Astrocyte (in vitro differentiated cells and primary cell): ENCODE measurements at regions not wholly inside any gene's neighbourhood (a gene's known extent, or its start where the extent isn't known, plus 50 kb on each side); places are given as distances from the start of the nearest gene placed in this dataset.

ENCODE experiments used
- DNase-seq: peaks from one replicate; pipeline ENCODE4 v3.0.0-alpha.2; 2010; ENCODE audit warnings: low read depth
- FAIRE-seq: peaks from 2 replicates; lab custom pipeline; 2011; peaks lifted over from hg19 to GRCh38; lab: Jason Lieb, UNC
- H2AFZ ChIP-seq: 2 replicates; pipeline ENCODE4 v1.6.0; 2012; ENCODE audit warnings: low read depth, low read length, inconsistent platforms
- H3K27ac ChIP-seq: 2 replicates; pipeline ENCODE4 v1.5.1; 2011; ENCODE audit warnings: low read depth, low read length, inconsistent platforms
- H3K27me3 ChIP-seq: 2 replicates; pipeline ENCODE4 v1.6.0; 2011; ENCODE audit warnings: low read length, inconsistent platforms; ENCODE audit not compliant: insufficient read depth
- H3K36me3 ChIP-seq: 2 replicates; pipeline ENCODE4 v1.5.1; 2011; ENCODE audit warnings: low read length, inconsistent platforms; ENCODE audit not compliant: insufficient read depth
- H3K4me1 ChIP-seq: 2 replicates; pipeline ENCODE4 v1.5.1; 2011; ENCODE audit warnings: low read length, inconsistent platforms; ENCODE audit not compliant: insufficient read depth
- H3K4me2 ChIP-seq: 2 replicates; pipeline ENCODE4 v1.6.0; 2012; ENCODE audit warnings: low read length, inconsistent platforms
- H3K4me3 ChIP-seq: 2 replicates; pipeline ENCODE4 v1.5.1; 2011; ENCODE audit warnings: low read depth, mild to moderate bottlenecking, low read length, inconsistent platforms; ENCODE audit not compliant: insufficient read depth
- H3K79me2 ChIP-seq: 2 replicates; pipeline ENCODE4 v1.6.0; 2012; ENCODE audit warnings: mild to moderate bottlenecking, low read length, inconsistent platforms; ENCODE audit not compliant: insufficient read depth
- H3K9ac ChIP-seq: 2 replicates; pipeline ENCODE4 v1.6.0; 2012; ENCODE audit warnings: mild to moderate bottlenecking, low read length, inconsistent platforms
- H3K9me3 ChIP-seq: 2 replicates; pipeline ENCODE4 v1.5.1; 2012; ENCODE audit warnings: low read depth, mild to moderate bottlenecking, low read length, inconsistent platforms; ENCODE audit not compliant: insufficient read depth
- H4K20me1 ChIP-seq: 2 replicates; pipeline ENCODE4 v1.6.0; 2012; ENCODE audit warnings: low read length, inconsistent platforms; ENCODE audit not compliant: insufficient read depth
- H3K27ac Mint-ChIP-seq: one replicate; pipeline ENCODE4 v1.8.0; 2021; ENCODE audit warnings: mild to moderate bottlenecking, mixed read lengths; ENCODE audit not compliant: unreplicated experiment
- H3K27me3 Mint-ChIP-seq: one replicate; pipeline ENCODE4 v1.8.0; 2021; ENCODE audit warnings: low read depth, mixed read lengths; ENCODE audit not compliant: unreplicated experiment
- H3K36me3 Mint-ChIP-seq: one replicate; pipeline ENCODE4 v1.8.0; 2021; ENCODE audit warnings: low read depth, mixed read lengths; ENCODE audit not compliant: unreplicated experiment
- H3K4me1 Mint-ChIP-seq: one replicate; pipeline ENCODE4 v1.8.0; 2021; ENCODE audit warnings: low read depth, mixed read lengths; ENCODE audit not compliant: unreplicated experiment
- H3K4me3 Mint-ChIP-seq: one replicate; pipeline ENCODE4 v1.8.0; 2021; ENCODE audit warnings: mild to moderate bottlenecking, moderate library complexity, mixed read lengths; ENCODE audit not compliant: unreplicated experiment
- H3K9me3 Mint-ChIP-seq: one replicate; pipeline ENCODE4 v1.8.0; 2021; ENCODE audit warnings: mild to moderate bottlenecking, mixed read lengths; ENCODE audit not compliant: unreplicated experiment
- CTCF ChIP-seq: IDR thresholded peaks from 2 replicates; pipeline ENCODE4 v1.5.1; 2011; ENCODE audit warnings: low read depth, mild to moderate bottlenecking, inconsistent platforms, low read length, moderate library complexity; ENCODE audit not compliant: insufficient read depth
- EZH2 ChIP-seq: IDR thresholded peaks from 2 replicates; pipeline ENCODE4 v1.6.1; 2012; ENCODE audit warnings: mild to moderate bottlenecking, low read length, inconsistent platforms; ENCODE audit not compliant: insufficient read depth

GRCh38 chr3:34183611-34184340, 385.3 kb downstream of the PDCD6IP start:
- no peaks in the 10 kb centered on the region for H3K36me3 ChIP-seq
- Mint-ChIP-seq H3K4me1 (peaks cover 3% of the 10 kb centered on the region), H3K27ac (no peak overlapping the region), H3K4me3 (no peak overlapping the region), H3K9me3 (no peaks in the 10 kb centered on the region), H3K27me3 (peaks cover 3% of the 10 kb centered on the region), H3K36me3 (no peaks in the 10 kb centered on the region)
- FAIRE-seq (no peak), DNase-seq (no peak)
- H3K27me3 ChIP-seq, result no peaks in the 10 kb centered on the region
- no peaks in the 10 kb centered on the region for H3K9me3 ChIP-seq
- no peaks in the 10 kb centered on the region for H4K20me1 ChIP-seq
- no peak for TF ChIP-seq EZH2
- no peak for TF ChIP-seq CTCF
- H3K4me2 ChIP-seq, result no peak overlapping the region
- H3K79me2 ChIP-seq, result no peaks in the 10 kb centered on the region
- no peaks in the 10 kb centered on the region for H3K4me1 ChIP-seq
- no peak overlapping the region for H3K9ac ChIP-seq
- no peak overlapping the region for H2AFZ ChIP-seq
- no peak overlapping the region for H3K27ac ChIP-seq
- H3K4me3 ChIP-seq, result no peak overlapping the region

- Histone ChIP-seq H3K9me3 (no peaks in the 10 kb centered on the region), H3K79me2 (no peaks in the 10 kb centered on the region), H3K27me3 (no peaks in the 10 kb centered on the region), H3K36me3 (no peaks in the 10 kb centered on the region), H3K9ac (no peak overlapping the region), H3K27ac (no peak overlapping the region), H3K4me2 (no peak overlapping the region), H3K4me1 (no peaks in the 10 kb centered on the region), H4K20me1 (no peaks in the 10 kb centered on the region), H3K4me3 (no peak overlapping the region), H2AFZ (no peak overlapping the region)
- TF ChIP-seq CTCF (no peak), EZH2 (no peak)
- DNase-seq (no peak), FAIRE-seq (no peak)
- Mint-ChIP-seq H3K9me3 (no peaks in the 10 kb centered on the region), H3K27ac (no peak overlapping the region), H3K36me3 (no peaks in the 10 kb centered on the region), H3K4me1 (no peaks in the 10 kb centered on the region), H3K4me3 (no peak overlapping the region), H3K27me3 (peaks cover 3% of the 10 kb centered on the region)
Measured at GRCh38 chr3:34185301-34185700, 386.9 kb downstream of the PDCD6IP start.

- Mint-ChIP-seq H3K4me3 (no peak overlapping the region), H3K36me3 (no peaks in the 10 kb centered on the region), H3K27me3 (peaks cover 3% of the 10 kb centered on the region), H3K9me3 (no peaks in the 10 kb centered on the region), H3K27ac (no peak overlapping the region), H3K4me1 (no peaks in the 10 kb centered on the region)
- Histone ChIP-seq H4K20me1 (no peaks in the 10 kb centered on the region), H3K27ac (no peak overlapping the region), H3K79me2 (no peaks in the 10 kb centered on the region), H3K9me3 (no peaks in the 10 kb centered on the region), H3K36me3 (no peaks in the 10 kb centered on the region), H3K9ac (no peak overlapping the region), H3K4me1 (no peaks in the 10 kb centered on the region), H3K27me3 (no peaks in the 10 kb centered on the region), H3K4me2 (no peak overlapping the region), H2AFZ (no peak overlapping the region), H3K4me3 (no peak overlapping the region)
- DNase-seq (no peak), FAIRE-seq (no peak)
- no peak for TF ChIP-seq CTCF
- TF ChIP-seq EZH2, result no peak
Measured at GRCh38 chr3:34189133-34189532, 390.7 kb downstream of the PDCD6IP start.
